ENCODE measurements at regions not wholly inside any gene's neighbourhood (a gene's known extent, or its start where the extent isn't known, plus 50 kb on each side); places are given as distances from the start of the nearest gene placed in this dataset.

DNA sequence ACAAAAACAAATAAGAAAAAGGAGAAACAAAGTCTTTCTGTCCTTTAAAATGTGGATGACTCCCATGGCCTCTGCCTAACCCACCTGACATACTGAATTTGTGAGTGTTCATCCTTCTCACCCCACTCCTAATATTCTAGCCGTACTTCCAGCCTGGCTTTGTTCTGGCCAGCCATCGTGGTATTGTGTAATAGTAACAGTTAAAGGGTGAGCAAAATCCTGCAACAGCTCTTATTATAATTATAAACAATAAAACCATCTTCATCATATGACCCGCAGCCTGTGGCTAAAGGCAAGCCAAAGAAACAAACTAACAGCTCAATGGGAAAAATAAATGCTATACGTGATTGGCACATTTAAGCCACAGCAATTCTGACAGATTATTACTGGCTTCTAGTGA, 721.6 kb upstream of the TENM4 start:
- no peaks in the 10 kb centered on the region for H3K27me3 ChIP-seq (replicated peaks in 1 of 2; ENCODE audit: control insufficient read depth in 2 of 2, extremely low read depth in 1 of 2, insufficient read depth in 2 of 2, low read length in 1 of 2)
- no peaks in the 10 kb centered on the region for H3K9me3 ChIP-seq
- no peak for DNase-seq
- Mint-ChIP-seq H3K4me3 (no peak overlapping the region), H3K27me3 (no peaks in the 10 kb centered on the region), H3K36me3 (no peaks in the 10 kb centered on the region), H3K4me1 (no peaks in the 10 kb centered on the region), H3K27ac (no peak overlapping the region), H3K9me3 (peaks cover 0 to 12% (median 10%) of the 10 kb centered on the region in 3 donors)
- ChIA-PET CTCF (no interaction called here), POLR2A (no interaction called here)
- ATAC-seq (replicated peaks in 1 of 4), result no peak
- no CpG with 5 or more reads among the region's 4 CpGs for WGBS (ENCODE audit: insufficient coverage)
- H3K27ac ChIP-seq (ENCODE audit: low read length), result no peak overlapping the region
- no peaks in the 10 kb centered on the region for H3K4me1 ChIP-seq (ENCODE audit: control insufficient read depth in 1 of 2, extremely low read depth in 1 of 2, insufficient read depth in 2 of 2, low read length in 2 of 2)
- no peak overlapping the region for H3K4me3 ChIP-seq (ENCODE audit: control insufficient read depth in 1 of 2, extremely low read depth in 1 of 2, low read length in 1 of 2)
- no peaks in the 10 kb centered on the region for H3K36me3 ChIP-seq (ENCODE audit: control insufficient read depth in 2 of 2, extremely low read depth in 1 of 2, insufficient read depth in 1 of 2, low read length in 1 of 2)

DNA sequence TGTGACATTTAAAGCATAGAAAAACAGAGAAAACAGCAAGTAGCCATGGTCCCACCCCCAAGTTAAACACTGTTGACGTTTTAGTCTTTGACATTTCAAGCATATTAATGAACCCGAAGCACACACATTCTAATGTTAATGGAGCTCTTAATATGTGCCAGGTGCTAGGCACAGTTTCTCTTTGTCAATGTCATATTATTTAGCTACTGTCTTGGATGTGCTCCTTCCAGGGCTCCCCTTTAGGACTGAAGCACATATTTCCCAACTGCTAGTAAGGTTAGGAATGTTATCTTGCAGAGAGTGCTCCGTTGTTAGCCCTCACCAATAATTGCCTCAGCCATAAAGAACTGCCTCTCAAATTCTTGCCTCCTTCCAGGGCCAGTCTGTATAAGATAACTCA, 716.6 kb upstream of the TENM4 start:
- H3K4me1 ChIP-seq (ENCODE audit: control insufficient read depth in 1 of 2, extremely low read depth in 1 of 2, insufficient read depth in 2 of 2, low read length in 2 of 2), result no peaks in the 10 kb centered on the region
- ChIA-PET POLR2A (no interaction called here), CTCF (no interaction called here)
- no peaks in the 10 kb centered on the region for H3K36me3 Mint-ChIP-seq
- H3K27me3 ChIP-seq (replicated peaks in 1 of 2; ENCODE audit: control insufficient read depth in 2 of 2, extremely low read depth in 1 of 2, insufficient read depth in 2 of 2, low read length in 1 of 2), result no peaks in the 10 kb centered on the region
- no peak overlapping the region for H3K4me3 Mint-ChIP-seq
- H3K36me3 ChIP-seq (ENCODE audit: control insufficient read depth in 2 of 2, extremely low read depth in 1 of 2, insufficient read depth in 1 of 2, low read length in 1 of 2), result no peaks in the 10 kb centered on the region
- H3K27ac Mint-ChIP-seq, result no peak overlapping the region
- 46% methylated on average over 2 of the region's 3 CpGs for WGBS (ENCODE audit: insufficient coverage)
- H3K4me1 Mint-ChIP-seq, result no peaks in the 10 kb centered on the region
- peaks cover 3 to 6% (median 4%) of the 10 kb centered on the region in 3 donors for H3K9me3 Mint-ChIP-seq
- ATAC-seq (replicated peaks in 1 of 4) (no peak), DNase-seq (no peak)
- no peaks in the 10 kb centered on the region for H3K27me3 Mint-ChIP-seq
- H3K9me3 ChIP-seq, result no peaks in the 10 kb centered on the region
- H3K4me3 ChIP-seq (ENCODE audit: control insufficient read depth in 1 of 2, extremely low read depth in 1 of 2, low read length in 1 of 2), result no peak overlapping the region
- no peak overlapping the region for H3K27ac ChIP-seq (ENCODE audit: low read length)

GRCh38 chr11:80156062-80156461, 715.2 kb upstream of the TENM4 start:
- DNase-seq, result no peak
- Mint-ChIP-seq H3K36me3 (no peaks in the 10 kb centered on the region), H3K27me3 (no peaks in the 10 kb centered on the region), H3K27ac (no peak overlapping the region), H3K4me3 (no peak overlapping the region), H3K4me1 (no peaks in the 10 kb centered on the region), H3K9me3 (peaks cover 4 to 12% (median 5%) of the 10 kb centered on the region in 3 donors)
- no peaks in the 10 kb centered on the region for H3K4me1 ChIP-seq (ENCODE audit: control insufficient read depth in 1 of 2, extremely low read depth in 1 of 2, insufficient read depth in 2 of 2, low read length in 2 of 2)
- ChIA-PET POLR2A (no interaction called here), CTCF (no interaction called here)
- H3K4me3 ChIP-seq (ENCODE audit: control insufficient read depth in 1 of 2, extremely low read depth in 1 of 2, low read length in 1 of 2), result no peak overlapping the region
- H3K9me3 ChIP-seq, result no peaks in the 10 kb centered on the region
- H3K36me3 ChIP-seq (ENCODE audit: control insufficient read depth in 2 of 2, extremely low read depth in 1 of 2, insufficient read depth in 1 of 2, low read length in 1 of 2), result no peaks in the 10 kb centered on the region
- no CpG with 5 or more reads among the region's 1 CpG for WGBS (ENCODE audit: insufficient coverage)
- H3K27me3 ChIP-seq (replicated peaks in 1 of 2; ENCODE audit: control insufficient read depth in 2 of 2, extremely low read depth in 1 of 2, insufficient read depth in 2 of 2, low read length in 1 of 2), result no peaks in the 10 kb centered on the region
- no peak for ATAC-seq (replicated peaks in 1 of 4)
- no peak overlapping the region for H3K27ac ChIP-seq (ENCODE audit: low read length)

- Mint-ChIP-seq H3K4me3 (no peak overlapping the region), H3K36me3 (no peaks in the 10 kb centered on the region), H3K4me1 (no peaks in the 10 kb centered on the region), H3K27ac (no peak overlapping the region), H3K9me3 (peaks cover 4 to 12% (median 5%) of the 10 kb centered on the region in 3 donors), H3K27me3 (no peaks in the 10 kb centered on the region)
- no peak overlapping the region for H3K27ac ChIP-seq (ENCODE audit: low read length)
- ChIA-PET CTCF (no interaction called here), POLR2A (no interaction called here)
- no peaks in the 10 kb centered on the region for H3K4me1 ChIP-seq (ENCODE audit: control insufficient read depth in 1 of 2, extremely low read depth in 1 of 2, insufficient read depth in 2 of 2, low read length in 2 of 2)
- H3K36me3 ChIP-seq (ENCODE audit: control insufficient read depth in 2 of 2, extremely low read depth in 1 of 2, insufficient read depth in 1 of 2, low read length in 1 of 2), result no peaks in the 10 kb centered on the region
- no CpG with 5 or more reads among the region's 4 CpGs for WGBS (ENCODE audit: insufficient coverage)
- no peaks in the 10 kb centered on the region for H3K9me3 ChIP-seq
- H3K27me3 ChIP-seq (replicated peaks in 1 of 2; ENCODE audit: control insufficient read depth in 2 of 2, extremely low read depth in 1 of 2, insufficient read depth in 2 of 2, low read length in 1 of 2), result no peaks in the 10 kb centered on the region
- ATAC-seq (replicated peaks in 1 of 4) (no peak), DNase-seq (no peak)
- no peak overlapping the region for H3K4me3 ChIP-seq (ENCODE audit: control insufficient read depth in 1 of 2, extremely low read depth in 1 of 2, low read length in 1 of 2)
Measured at GRCh38 chr11:80155412-80156017, 714.7 kb upstream of the TENM4 start.

DNA sequence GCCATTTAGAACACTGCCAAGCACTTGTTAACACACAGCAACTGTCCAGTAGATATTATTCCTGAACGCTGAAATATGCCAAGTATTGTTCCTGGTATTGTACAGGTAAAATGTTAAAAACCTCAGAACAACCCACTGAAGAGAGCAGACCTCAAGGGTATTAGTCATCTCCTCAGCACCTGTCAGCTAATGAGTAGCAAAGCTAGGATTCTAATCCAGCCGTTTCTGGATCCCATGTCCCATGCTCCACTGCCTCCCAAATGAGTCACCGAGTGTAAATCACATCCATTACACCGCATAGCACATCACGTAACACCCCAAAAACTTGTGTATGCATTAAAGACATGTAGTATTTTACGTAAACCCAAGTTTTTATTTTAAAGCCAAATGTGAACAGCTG, 705.4 kb upstream of the TENM4 start:
- H3K36me3 Mint-ChIP-seq, result no peaks in the 10 kb centered on the region
- ATAC-seq (replicated peaks in 1 of 4), result no peak
- Histone ChIP-seq H3K4me1 (ENCODE audit: control insufficient read depth in 1 of 2, extremely low read depth in 1 of 2, insufficient read depth in 2 of 2, low read length in 2 of 2) (no peaks in the 10 kb centered on the region), H3K9me3 (no peaks in the 10 kb centered on the region), H3K27me3 (replicated peaks in 1 of 2; ENCODE audit: control insufficient read depth in 2 of 2, extremely low read depth in 1 of 2, insufficient read depth in 2 of 2, low read length in 1 of 2) (no peaks in the 10 kb centered on the region), H3K4me3 (ENCODE audit: control insufficient read depth in 1 of 2, extremely low read depth in 1 of 2, low read length in 1 of 2) (no peak overlapping the region), H3K27ac (ENCODE audit: low read length) (no peak overlapping the region), H3K36me3 (ENCODE audit: control insufficient read depth in 2 of 2, extremely low read depth in 1 of 2, insufficient read depth in 1 of 2, low read length in 1 of 2) (no peaks in the 10 kb centered on the region)
- no peak overlapping the region for H3K27ac Mint-ChIP-seq
- WGBS (ENCODE audit: insufficient coverage), result 50% methylated on average over 1 of the region's 6 CpGs
- H3K4me1 Mint-ChIP-seq, result no peaks in the 10 kb centered on the region
- ChIA-PET POLR2A (no interaction called here), CTCF (no interaction called here)
- H3K4me3 Mint-ChIP-seq, result no peak overlapping the region
- no peaks in the 10 kb centered on the region for H3K27me3 Mint-ChIP-seq
- H3K9me3 Mint-ChIP-seq, result peaks cover 0 to 12% (median 8%) of the 10 kb centered on the region in 3 donors
- no peak for DNase-seq

GRCh38 chr11:80144897-80145594, 704.2 kb upstream of the TENM4 start:
- ChIA-PET POLR2A (no interaction called here), CTCF (no interaction called here)
- Mint-ChIP-seq H3K4me1 (no peaks in the 10 kb centered on the region), H3K36me3 (no peaks in the 10 kb centered on the region), H3K9me3 (peaks cover 3 to 12% (median 8%) of the 10 kb centered on the region in 3 donors), H3K27ac (no peak overlapping the region), H3K4me3 (no peak overlapping the region), H3K27me3 (no peaks in the 10 kb centered on the region)
- H3K9me3 ChIP-seq, result no peaks in the 10 kb centered on the region
- H3K4me3 ChIP-seq (ENCODE audit: control insufficient read depth in 1 of 2, extremely low read depth in 1 of 2, low read length in 1 of 2), result no peak overlapping the region
- ATAC-seq (replicated peaks in 1 of 4) (no peak), DNase-seq (no peak)
- no peak overlapping the region for H3K27ac ChIP-seq (ENCODE audit: low read length)
- no peaks in the 10 kb centered on the region for H3K36me3 ChIP-seq (ENCODE audit: control insufficient read depth in 2 of 2, extremely low read depth in 1 of 2, insufficient read depth in 1 of 2, low read length in 1 of 2)
- H3K27me3 ChIP-seq (replicated peaks in 1 of 2; ENCODE audit: control insufficient read depth in 2 of 2, extremely low read depth in 1 of 2, insufficient read depth in 2 of 2, low read length in 1 of 2), result no peaks in the 10 kb centered on the region
- WGBS (ENCODE audit: insufficient coverage), result no CpG with 5 or more reads among the region's 2 CpGs
- no peaks in the 10 kb centered on the region for H3K4me1 ChIP-seq (ENCODE audit: control insufficient read depth in 1 of 2, extremely low read depth in 1 of 2, insufficient read depth in 2 of 2, low read length in 2 of 2)

DNA sequence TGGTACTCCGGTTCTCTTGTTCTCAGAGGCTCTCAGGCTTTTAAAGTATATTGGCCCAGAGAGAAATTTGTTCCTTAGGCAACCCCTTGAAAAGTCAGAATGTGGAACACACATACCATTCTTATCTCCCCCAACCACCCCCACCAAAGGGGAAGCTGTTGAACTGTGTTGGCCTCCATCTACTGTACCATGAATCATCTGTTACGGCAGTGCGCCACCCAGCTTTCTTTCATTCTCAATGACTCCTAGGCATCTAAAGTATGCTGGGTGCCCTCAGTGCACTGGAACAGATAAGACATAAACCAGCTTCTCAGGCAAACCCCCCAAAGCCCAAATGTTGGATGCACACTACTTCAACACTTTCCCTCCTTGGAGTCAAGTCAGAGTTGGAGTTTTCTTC, 696.2 kb upstream of the TENM4 start:
- H3K27me3 ChIP-seq (replicated peaks in 1 of 2; ENCODE audit: control insufficient read depth in 2 of 2, extremely low read depth in 1 of 2, insufficient read depth in 2 of 2, low read length in 1 of 2), result no peaks in the 10 kb centered on the region
- no peaks in the 10 kb centered on the region for H3K27me3 Mint-ChIP-seq
- no peaks in the 10 kb centered on the region for H3K9me3 ChIP-seq
- H3K27ac Mint-ChIP-seq, result no peak overlapping the region
- no peak overlapping the region for H3K4me3 ChIP-seq (ENCODE audit: control insufficient read depth in 1 of 2, extremely low read depth in 1 of 2, low read length in 1 of 2)
- CTCF ChIA-PET, result no interaction called here
- WGBS (ENCODE audit: insufficient coverage), result 0% methylated on average over 3 of the region's 3 CpGs
- H3K9me3 Mint-ChIP-seq, result peaks cover 8 to 21% (median 10%) of the 10 kb centered on the region in 3 donors
- H3K27ac ChIP-seq (ENCODE audit: low read length), result no peak overlapping the region
- no peak overlapping the region for H3K4me3 Mint-ChIP-seq
- DNase-seq, result no peak
- ATAC-seq (replicated peaks in 1 of 4), result no peak
- no peaks in the 10 kb centered on the region for H3K36me3 ChIP-seq (ENCODE audit: control insufficient read depth in 2 of 2, extremely low read depth in 1 of 2, insufficient read depth in 1 of 2, low read length in 1 of 2)
- POLR2A ChIA-PET, result no interaction called here
- H3K36me3 Mint-ChIP-seq, result no peaks in the 10 kb centered on the region
- no peaks in the 10 kb centered on the region for H3K4me1 Mint-ChIP-seq
- H3K4me1 ChIP-seq (ENCODE audit: control insufficient read depth in 1 of 2, extremely low read depth in 1 of 2, insufficient read depth in 2 of 2, low read length in 2 of 2), result no peaks in the 10 kb centered on the region
